ENCODE measurements at regions not wholly inside any gene's neighbourhood (a gene's known extent, or its start where the extent isn't known, plus 50 kb on each side); places are given as distances from the start of the nearest gene placed in this dataset.

DNA sequence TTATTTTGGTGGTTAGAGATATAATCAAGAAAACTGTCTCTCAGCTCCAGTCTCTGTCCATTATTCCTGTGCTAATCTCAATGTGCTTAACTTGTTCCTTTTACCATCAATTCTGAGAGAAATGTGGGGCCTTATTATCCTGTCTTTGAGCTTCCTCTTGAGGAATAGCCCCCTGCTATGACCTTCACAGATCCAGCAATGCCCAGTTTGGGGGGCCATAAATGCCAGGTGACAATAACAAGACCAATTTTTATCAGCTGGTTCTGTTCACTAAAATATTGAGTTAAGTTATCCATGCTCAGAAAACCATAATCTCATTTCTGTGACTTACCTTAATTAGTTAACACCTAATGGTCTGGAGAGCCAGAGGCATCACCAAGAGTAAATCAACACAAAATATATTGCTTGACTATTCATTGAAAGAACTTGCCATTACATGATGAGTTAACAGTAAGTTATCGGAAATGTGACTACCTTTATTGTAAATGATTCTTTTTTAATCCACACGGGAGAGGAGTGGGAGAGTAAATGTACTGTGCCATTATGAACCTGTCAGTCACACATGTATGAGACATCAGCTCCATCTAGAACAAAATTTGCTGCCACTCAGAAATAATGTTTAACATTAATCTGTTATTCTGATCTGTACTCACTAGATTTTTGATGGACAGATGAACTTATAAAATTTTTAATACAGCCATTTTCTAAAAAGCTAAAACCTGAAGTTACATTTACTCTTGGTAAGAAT lies 149.7 kb downstream of the ID4 start:
- TF ChIP-seq EP300 (IDR thresholded peaks at IDR 0.05) (no peak), POLR2AphosphoS5 (IDR thresholded peaks at IDR 0.05) (no peak), POLR2A (IDR thresholded peaks at IDR 0.05; ENCODE audit: low read depth) (no peak)
- TF ChIP-seq, protein P1, sequence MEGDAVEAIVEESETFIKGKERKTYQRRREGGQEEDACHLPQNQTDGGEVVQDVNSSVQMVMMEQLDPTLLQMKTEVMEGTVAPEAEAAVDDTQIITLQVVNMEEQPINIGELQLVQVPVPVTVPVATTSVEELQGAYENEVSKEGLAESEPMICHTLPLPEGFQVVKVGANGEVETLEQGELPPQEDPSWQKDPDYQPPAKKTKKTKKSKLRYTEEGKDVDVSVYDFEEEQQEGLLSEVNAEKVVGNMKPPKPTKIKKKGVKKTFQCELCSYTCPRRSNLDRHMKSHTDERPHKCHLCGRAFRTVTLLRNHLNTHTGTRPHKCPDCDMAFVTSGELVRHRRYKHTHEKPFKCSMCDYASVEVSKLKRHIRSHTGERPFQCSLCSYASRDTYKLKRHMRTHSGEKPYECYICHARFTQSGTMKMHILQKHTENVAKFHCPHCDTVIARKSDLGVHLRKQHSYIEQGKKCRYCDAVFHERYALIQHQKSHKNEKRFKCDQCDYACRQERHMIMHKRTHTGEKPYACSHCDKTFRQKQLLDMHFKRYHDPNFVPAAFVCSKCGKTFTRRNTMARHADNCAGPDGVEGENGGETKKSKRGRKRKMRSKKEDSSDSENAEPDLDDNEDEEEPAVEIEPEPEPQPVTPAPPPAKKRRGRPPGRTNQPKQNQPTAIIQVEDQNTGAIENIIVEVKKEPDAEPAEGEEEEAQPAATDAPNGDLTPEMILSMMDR (IDR thresholded peaks at IDR 0.05), result no peak
- Histone ChIP-seq H3K4me3 (no peak overlapping the region), H3K27me3 (no peaks in the 10 kb centered on the region), H3K9me3 (no peaks in the 10 kb centered on the region), H3K36me3 (no peaks in the 10 kb centered on the region), H3K4me1 (peaks cover 0 to 7% (median 0%) of the 10 kb centered on the region in 4 donors), H3K27ac (replicated peaks in 1 of 4) (no peak overlapping the region)
- intact Hi-C loops (cut with DNase I), result no loop called here
- peak; percentile 66 for DNase-seq (ENCODE audit: extremely low spot score)
- WGBS, result 89% methylated on average over 2 of the region's 2 CpGs

DNA sequence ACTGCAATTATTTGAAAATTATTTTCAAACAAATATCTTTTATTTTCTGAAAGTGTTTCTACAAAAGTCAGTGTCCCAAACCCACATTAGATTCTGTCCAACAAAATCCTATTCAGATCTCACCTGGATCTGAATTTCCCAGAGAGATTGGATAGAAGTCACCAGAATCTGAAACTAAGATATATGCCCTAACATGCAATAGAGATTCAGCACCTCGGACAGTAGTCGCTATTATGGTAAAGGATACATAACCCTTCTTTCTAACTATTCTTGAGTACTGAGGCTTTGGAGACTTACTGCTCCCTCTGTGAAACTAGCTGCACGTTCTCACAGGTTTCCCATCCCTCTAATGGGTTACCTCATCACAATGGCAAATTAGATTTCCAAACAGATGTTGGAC lies 151.4 kb downstream of the ID4 start:
- H3K36me3 ChIP-seq, result no peaks in the 10 kb centered on the region
- no peak overlapping the region for H3K27ac ChIP-seq (replicated peaks in 1 of 4)
- peak; percentile 31 for DNase-seq (ENCODE audit: extremely low spot score)
- H3K27me3 ChIP-seq, result no peaks in the 10 kb centered on the region
- intact Hi-C loops (cut with DNase I), result no loop called here
- no peaks in the 10 kb centered on the region for H3K9me3 ChIP-seq
- H3K4me3 ChIP-seq, result no peak overlapping the region
- WGBS, result 8% methylated on average over 3 of the region's 3 CpGs
- peaks cover 0 to 7% (median 0%) of the 10 kb centered on the region in 4 donors for H3K4me1 ChIP-seq
- TF ChIP-seq EP300 (IDR thresholded peaks at IDR 0.05) (no peak), POLR2AphosphoS5 (IDR thresholded peaks at IDR 0.05) (no peak), POLR2A (IDR thresholded peaks at IDR 0.05; ENCODE audit: low read depth) (no peak)
- TF ChIP-seq, protein P1 (IDR thresholded peaks at IDR 0.05), result no peak

DNA sequence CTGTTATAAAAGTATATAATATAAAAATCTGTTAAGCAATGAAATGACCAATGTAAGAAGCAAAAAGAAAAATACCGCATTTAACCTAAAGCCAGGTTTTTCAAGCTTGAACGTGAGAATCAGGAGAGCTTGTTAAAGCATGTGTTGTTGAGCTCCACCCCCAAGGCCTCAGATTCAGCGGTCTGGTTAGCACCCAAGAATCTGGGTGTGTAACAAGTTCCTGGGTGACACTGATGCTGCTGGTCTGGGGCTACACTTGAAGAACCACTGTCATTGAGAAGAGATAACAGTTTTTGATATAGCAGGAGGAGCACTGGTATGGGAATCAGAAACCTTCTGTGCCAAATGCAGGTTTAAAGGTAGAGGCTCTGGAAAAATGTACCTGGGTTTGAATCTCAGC lies 154.0 kb downstream of the ID4 start:
- Histone ChIP-seq H3K27me3 (peaks cover 0 to 5% (median 0%) of the 10 kb centered on the region in 4 donors), H3K4me3 (no peak overlapping the region), H3K36me3 (no peaks in the 10 kb centered on the region), H3K4me1 (no peaks in the 10 kb centered on the region), H3K27ac (replicated peaks in 1 of 4) (no peak overlapping the region), H3K9me3 (no peaks in the 10 kb centered on the region)
- intact Hi-C loops (cut with DNase I), result no loop called here
- 59% methylated on average over 3 of the region's 3 CpGs for WGBS
- DNase-seq (ENCODE audit: extremely low spot score), result peak; percentile 34
- TF ChIP-seq, protein P1 (IDR thresholded peaks at IDR 0.05), result no peak
- TF ChIP-seq EP300 (IDR thresholded peaks at IDR 0.05), result no peak
- no peak for TF ChIP-seq POLR2A (IDR thresholded peaks at IDR 0.05; ENCODE audit: low read depth)
- no peak for TF ChIP-seq POLR2AphosphoS5 (IDR thresholded peaks at IDR 0.05)

GRCh38 chr6:19994909-19995308 lies 157.7 kb downstream of the ID4 start:
- Histone ChIP-seq H3K4me3 (no peak overlapping the region), H3K4me1 (no peaks in the 10 kb centered on the region), H3K9me3 (no peaks in the 10 kb centered on the region), H3K27me3 (peaks cover 0 to 6% (median 0%) of the 10 kb centered on the region in 4 donors), H3K27ac (replicated peaks in 1 of 4) (no peak overlapping the region), H3K36me3 (no peaks in the 10 kb centered on the region)
- intact Hi-C loops (cut with DNase I), result no loop called here
- no peak for DNase-seq (ENCODE audit: extremely low spot score)
- TF ChIP-seq POLR2AphosphoS5 (IDR thresholded peaks at IDR 0.05) (no peak), POLR2A (IDR thresholded peaks at IDR 0.05; ENCODE audit: low read depth) (no peak), EP300 (IDR thresholded peaks at IDR 0.05) (no peak)
- TF ChIP-seq, protein P1 (IDR thresholded peaks at IDR 0.05), result no peak

All from esophagus muscularis mucosa (tissue), 4 donors.